ENCODE measurements at regions not wholly inside any gene's neighbourhood (a gene's known extent, or its start where the extent isn't known, plus 50 kb on each side); places are given as distances from the start of the nearest gene placed in this dataset.

DNA sequence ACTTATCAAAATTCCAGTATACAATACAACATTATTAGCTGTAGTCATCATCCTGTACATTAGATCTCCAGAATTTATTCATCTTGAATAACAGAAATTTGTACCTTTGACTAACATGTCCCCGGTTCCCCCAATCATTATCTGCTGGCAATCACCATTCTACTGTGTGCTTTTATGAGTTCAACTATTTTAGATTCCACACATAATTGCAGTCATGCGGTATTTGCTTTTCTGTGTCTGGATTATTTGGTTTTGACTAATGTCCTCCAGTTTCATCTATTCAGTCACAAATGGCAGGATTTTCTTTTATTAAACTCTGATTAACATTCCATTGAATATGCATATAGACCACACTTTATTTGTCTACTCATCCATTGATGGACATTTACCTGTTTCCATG, 530.7 kb upstream of the SLITRK1 start:
- TF ChIP-seq, protein P1, sequence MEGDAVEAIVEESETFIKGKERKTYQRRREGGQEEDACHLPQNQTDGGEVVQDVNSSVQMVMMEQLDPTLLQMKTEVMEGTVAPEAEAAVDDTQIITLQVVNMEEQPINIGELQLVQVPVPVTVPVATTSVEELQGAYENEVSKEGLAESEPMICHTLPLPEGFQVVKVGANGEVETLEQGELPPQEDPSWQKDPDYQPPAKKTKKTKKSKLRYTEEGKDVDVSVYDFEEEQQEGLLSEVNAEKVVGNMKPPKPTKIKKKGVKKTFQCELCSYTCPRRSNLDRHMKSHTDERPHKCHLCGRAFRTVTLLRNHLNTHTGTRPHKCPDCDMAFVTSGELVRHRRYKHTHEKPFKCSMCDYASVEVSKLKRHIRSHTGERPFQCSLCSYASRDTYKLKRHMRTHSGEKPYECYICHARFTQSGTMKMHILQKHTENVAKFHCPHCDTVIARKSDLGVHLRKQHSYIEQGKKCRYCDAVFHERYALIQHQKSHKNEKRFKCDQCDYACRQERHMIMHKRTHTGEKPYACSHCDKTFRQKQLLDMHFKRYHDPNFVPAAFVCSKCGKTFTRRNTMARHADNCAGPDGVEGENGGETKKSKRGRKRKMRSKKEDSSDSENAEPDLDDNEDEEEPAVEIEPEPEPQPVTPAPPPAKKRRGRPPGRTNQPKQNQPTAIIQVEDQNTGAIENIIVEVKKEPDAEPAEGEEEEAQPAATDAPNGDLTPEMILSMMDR (IDR thresholded peaks at IDR 0.05; ENCODE audit: insufficient read depth, low read depth, low read length) = no peak
- TF ChIP-seq EZH2 (IDR thresholded peaks at IDR 0.05; ENCODE audit: insufficient read depth, low read length) = no peak
- no peak overlapping the region for H3K9ac ChIP-seq (ENCODE audit: low read length)
- no peaks in the 10 kb centered on the region for H3K36me3 Mint-ChIP-seq (ENCODE audit: low read depth, unreplicated experiment)
- H4K20me1 ChIP-seq (ENCODE audit: insufficient read depth, low read length) = no peaks in the 10 kb centered on the region
- H3K27me3 ChIP-seq (ENCODE audit: insufficient read depth, low read length) = no peaks in the 10 kb centered on the region
- H3K4me1 ChIP-seq (ENCODE audit: insufficient read depth, low read length) = no peaks in the 10 kb centered on the region
- H2AFZ ChIP-seq (ENCODE audit: low read depth, low read length) = no peak overlapping the region
- H3K9me3 Mint-ChIP-seq (ENCODE audit: unreplicated experiment) = peaks cover 6% of the 10 kb centered on the region
- H3K4me1 Mint-ChIP-seq (ENCODE audit: low read depth, unreplicated experiment) = peaks cover 7% of the 10 kb centered on the region
- no peak overlapping the region for H3K4me3 Mint-ChIP-seq (ENCODE audit: unreplicated experiment)
- no peak overlapping the region for H3K4me3 ChIP-seq (ENCODE audit: insufficient read depth, low read depth, low read length)
- no peak overlapping the region for H3K27ac Mint-ChIP-seq (ENCODE audit: unreplicated experiment)
- no peaks in the 10 kb centered on the region for H3K9me3 ChIP-seq (ENCODE audit: insufficient read depth, low read depth, low read length)
- H3K27me3 Mint-ChIP-seq (ENCODE audit: low read depth, unreplicated experiment) = no peaks in the 10 kb centered on the region
- H3K27ac ChIP-seq (ENCODE audit: low read depth, low read length) = no peak overlapping the region
- DNase-seq (ENCODE audit: low read depth) = peak; percentile 31
- no peaks in the 10 kb centered on the region for H3K79me2 ChIP-seq (ENCODE audit: insufficient read depth, low read length)
- no peak for FAIRE-seq
- H3K36me3 ChIP-seq (ENCODE audit: insufficient read depth, low read length) = no peaks in the 10 kb centered on the region
- no peak overlapping the region for H3K4me2 ChIP-seq (ENCODE audit: low read length)

- H3K9me3 ChIP-seq (ENCODE audit: insufficient read depth, low read depth, low read length) = no peaks in the 10 kb centered on the region
- no peaks in the 10 kb centered on the region for H3K79me2 ChIP-seq (ENCODE audit: insufficient read depth, low read length)
- H3K4me1 ChIP-seq (ENCODE audit: insufficient read depth, low read length) = peaks cover 6% of the 10 kb centered on the region
- no peak overlapping the region for H3K4me3 ChIP-seq (ENCODE audit: insufficient read depth, low read depth, low read length)
- peak; percentile 58 for DNase-seq (ENCODE audit: low read depth)
- H3K9ac ChIP-seq (ENCODE audit: low read length) = no peak overlapping the region
- H3K27ac ChIP-seq (ENCODE audit: low read depth, low read length) = no peak overlapping the region
- TF ChIP-seq EZH2 (IDR thresholded peaks at IDR 0.05; ENCODE audit: insufficient read depth, low read length) = no peak
- TF ChIP-seq, protein P1 (IDR thresholded peaks at IDR 0.05; ENCODE audit: insufficient read depth, low read depth, low read length) = no peak
- H3K36me3 Mint-ChIP-seq (ENCODE audit: low read depth, unreplicated experiment) = no peaks in the 10 kb centered on the region
- no peaks in the 10 kb centered on the region for H3K27me3 Mint-ChIP-seq (ENCODE audit: low read depth, unreplicated experiment)
- H3K4me3 Mint-ChIP-seq (ENCODE audit: unreplicated experiment) = no peak overlapping the region
- no peaks in the 10 kb centered on the region for H3K36me3 ChIP-seq (ENCODE audit: insufficient read depth, low read length)
- H4K20me1 ChIP-seq (ENCODE audit: insufficient read depth, low read length) = no peaks in the 10 kb centered on the region
- no peak overlapping the region for H3K4me2 ChIP-seq (ENCODE audit: low read length)
- H3K27me3 ChIP-seq (ENCODE audit: insufficient read depth, low read length) = no peaks in the 10 kb centered on the region
- H3K4me1 Mint-ChIP-seq (ENCODE audit: low read depth, unreplicated experiment) = peaks cover 7% of the 10 kb centered on the region
- no peak for FAIRE-seq
- H2AFZ ChIP-seq (ENCODE audit: low read depth, low read length) = no peak overlapping the region
- H3K9me3 Mint-ChIP-seq (ENCODE audit: unreplicated experiment) = peaks cover 2% of the 10 kb centered on the region
- H3K27ac Mint-ChIP-seq (ENCODE audit: unreplicated experiment) = no peak overlapping the region
Observed at GRCh38 chr13:84405286-84405685, 523.0 kb upstream of the SLITRK1 start.

GRCh38 chr13:84400706-84401105, 518.4 kb upstream of the SLITRK1 start:
- H3K4me3 Mint-ChIP-seq (ENCODE audit: unreplicated experiment) = no peak overlapping the region
- Histone ChIP-seq H3K9me3 (ENCODE audit: insufficient read depth, low read depth, low read length) (peaks cover 4% of the 10 kb centered on the region), H3K9ac (ENCODE audit: low read length) (no peak overlapping the region), H4K20me1 (ENCODE audit: insufficient read depth, low read length) (no peaks in the 10 kb centered on the region), H3K4me1 (ENCODE audit: insufficient read depth, low read length) (peaks cover 13% of the 10 kb centered on the region), H3K4me2 (ENCODE audit: low read length) (peak overlapping the region; percentile 28), H3K27me3 (ENCODE audit: insufficient read depth, low read length) (no peaks in the 10 kb centered on the region), H3K79me2 (ENCODE audit: insufficient read depth, low read length) (no peaks in the 10 kb centered on the region), H2AFZ (ENCODE audit: low read depth, low read length) (no peak overlapping the region), H3K36me3 (ENCODE audit: insufficient read depth, low read length) (no peaks in the 10 kb centered on the region), H3K27ac (ENCODE audit: low read depth, low read length) (peak overlapping the region; percentile 63), H3K4me3 (ENCODE audit: insufficient read depth, low read depth, low read length) (no peak overlapping the region)
- H3K36me3 Mint-ChIP-seq (ENCODE audit: low read depth, unreplicated experiment) = no peaks in the 10 kb centered on the region
- H3K9me3 Mint-ChIP-seq (ENCODE audit: unreplicated experiment) = peaks cover 2% of the 10 kb centered on the region
- DNase-seq (ENCODE audit: low read depth) (peak; percentile 97), FAIRE-seq (peak; percentile 60)
- no peak overlapping the region for H3K27ac Mint-ChIP-seq (ENCODE audit: unreplicated experiment)
- TF ChIP-seq, protein P1 (IDR thresholded peaks at IDR 0.05; ENCODE audit: insufficient read depth, low read depth, low read length) = no peak
- no peak for TF ChIP-seq EZH2 (IDR thresholded peaks at IDR 0.05; ENCODE audit: insufficient read depth, low read length)
- H3K4me1 Mint-ChIP-seq (ENCODE audit: low read depth, unreplicated experiment) = peaks cover 16% of the 10 kb centered on the region
- H3K27me3 Mint-ChIP-seq (ENCODE audit: low read depth, unreplicated experiment) = no peaks in the 10 kb centered on the region

Data from astrocyte (in vitro differentiated cells and primary cell).